GM21529 (cell line): ENCODE measurements at regions not wholly inside any gene's neighbourhood (a gene's known extent, or its start where the extent isn't known, plus 50 kb on each side); places are given as distances from the start of the nearest gene placed in this dataset.
"Not testable (repeated sequence)": the region's sequence is repeated elsewhere in the genome, so short reads cannot be mapped to it uniquely, and the experiment has no call there.

Source experiments
- ATAC-seq: cut with Tn5 transposase; IDR thresholded peaks from one replicate; pipeline ENCODE4 v1.9.1; 2021; ENCODE audit not compliant: unreplicated experiment

GRCh38 chr14:85883966-85884365 is 354.0 kb downstream of the FLRT2 start:
- no peak for ATAC-seq

- no peak for ATAC-seq
Observed at GRCh38 chr14:85883101-85883500, 353.2 kb downstream of the FLRT2 start.

GRCh38 chr14:85881935-85882334 is 352.0 kb downstream of the FLRT2 start:
- ATAC-seq = no peak

- ATAC-seq = no peak
Observed at GRCh38 chr14:85878874-85879273, 348.9 kb downstream of the FLRT2 start.

- no peak for ATAC-seq
Observed at GRCh38 chr14:85873006-85873405, 343.1 kb downstream of the FLRT2 start.

GRCh38 chr14:85867450-85867849 is 337.5 kb downstream of the FLRT2 start:
- no peak for ATAC-seq

DNA sequence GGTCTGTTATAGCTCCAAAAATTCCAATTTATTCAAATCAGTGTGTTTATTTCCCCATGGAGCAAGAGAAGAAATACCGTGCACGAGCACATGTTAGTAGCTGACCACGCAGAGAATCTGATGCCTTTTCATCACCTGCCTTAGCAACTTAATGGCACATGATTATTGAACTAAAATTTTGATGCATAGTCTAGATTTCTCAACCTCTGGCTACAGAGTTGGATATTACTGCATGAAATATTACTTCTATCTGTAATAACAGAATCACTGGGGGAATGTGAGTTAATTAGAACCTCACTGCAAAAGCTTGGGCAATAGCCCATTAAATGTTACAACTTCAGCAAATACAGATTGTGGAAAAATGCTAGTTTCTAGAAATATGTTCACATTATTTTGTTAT is 335.8 kb downstream of the FLRT2 start:
- ATAC-seq = no peak

GRCh38 chr14:85858634-85859033 is 328.7 kb downstream of the FLRT2 start:
- ATAC-seq = no peak

DNA sequence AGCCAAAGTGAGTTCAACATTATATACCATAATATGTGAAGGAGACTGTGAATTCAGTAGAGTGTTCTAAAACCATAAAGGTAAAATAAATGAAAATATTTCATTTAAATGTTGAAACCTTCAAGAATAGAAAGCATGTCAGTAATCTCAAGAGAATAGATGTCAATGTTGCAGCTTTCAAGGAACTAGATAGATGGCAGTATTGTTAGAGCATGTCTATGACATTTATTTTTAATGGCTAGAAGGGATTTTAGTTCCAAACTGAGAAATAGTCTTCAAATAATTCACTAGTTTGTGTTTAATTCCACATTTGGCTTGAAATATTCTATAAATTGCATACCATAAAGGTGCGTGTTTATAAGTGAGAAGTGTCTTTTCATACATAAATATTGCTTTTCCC is 326.5 kb downstream of the FLRT2 start:
- ATAC-seq = no peak

DNA sequence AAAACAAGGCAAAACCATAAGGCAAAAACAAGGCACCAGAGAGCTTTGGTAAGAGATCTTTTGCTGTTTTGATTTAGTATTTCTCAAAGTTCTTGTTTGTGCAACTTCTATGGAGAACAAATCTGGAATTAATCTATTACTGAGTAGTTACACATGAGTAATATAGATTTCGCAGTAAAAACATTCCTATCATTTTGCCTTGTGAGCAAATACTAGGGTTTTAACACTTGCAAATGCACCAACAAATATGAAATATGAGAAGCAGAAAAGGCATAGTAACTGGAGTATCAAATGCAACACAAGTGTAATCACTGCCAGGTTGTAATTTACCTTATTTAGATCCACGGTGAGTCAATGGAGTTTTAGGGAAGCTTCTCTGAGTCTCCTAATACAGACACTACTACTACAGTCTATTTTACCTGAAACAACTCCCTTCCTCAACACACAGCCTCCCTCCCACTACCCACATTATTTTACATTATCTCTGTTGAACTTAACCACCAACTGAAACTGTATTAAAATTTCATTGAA is 324.1 kb downstream of the FLRT2 start:
- no peak for ATAC-seq

DNA sequence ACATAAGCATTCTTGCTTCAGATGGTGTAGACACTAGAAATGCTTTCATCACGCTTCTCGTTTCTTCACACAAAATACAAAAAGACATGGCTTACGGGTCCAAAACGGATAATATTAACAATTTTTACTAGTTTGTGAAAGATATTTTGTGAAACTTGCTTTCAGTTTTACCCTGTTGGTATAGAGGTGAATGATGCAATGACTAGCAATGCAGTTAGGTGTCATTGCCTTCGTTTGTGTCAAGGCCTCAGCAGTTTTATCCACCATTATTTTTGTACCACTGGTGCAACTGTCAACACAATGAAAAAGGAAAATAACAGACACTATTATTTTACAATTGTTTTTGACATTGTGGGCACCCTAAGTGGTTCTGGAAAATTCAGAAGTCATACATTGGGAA is 323.0 kb downstream of the FLRT2 start:
- ATAC-seq = no peak

- not testable (repeated sequence) for ATAC-seq
Observed at GRCh38 chr14:85852123-85852522, 322.2 kb downstream of the FLRT2 start.

DNA sequence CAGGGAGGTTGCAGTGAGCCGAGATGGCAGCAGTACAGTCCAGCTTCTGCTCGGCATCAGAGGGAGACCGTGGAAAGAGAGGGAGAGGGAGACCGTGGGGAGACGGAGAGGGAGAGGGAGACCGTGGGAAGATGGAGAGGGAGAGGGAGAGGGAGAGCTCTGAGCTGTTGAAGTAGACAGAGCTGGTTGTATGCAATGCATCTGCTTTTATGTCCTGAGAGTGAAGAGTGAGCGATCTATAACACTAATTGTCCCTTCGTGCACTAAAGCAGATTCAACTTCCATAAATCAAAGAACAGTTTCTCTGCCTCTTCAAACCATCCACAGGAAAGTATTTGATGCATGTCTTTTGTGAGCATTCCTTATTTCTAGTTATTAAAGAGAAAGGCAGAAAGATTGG is 300.6 kb downstream of the FLRT2 start:
- not testable (repeated sequence) for ATAC-seq

DNA sequence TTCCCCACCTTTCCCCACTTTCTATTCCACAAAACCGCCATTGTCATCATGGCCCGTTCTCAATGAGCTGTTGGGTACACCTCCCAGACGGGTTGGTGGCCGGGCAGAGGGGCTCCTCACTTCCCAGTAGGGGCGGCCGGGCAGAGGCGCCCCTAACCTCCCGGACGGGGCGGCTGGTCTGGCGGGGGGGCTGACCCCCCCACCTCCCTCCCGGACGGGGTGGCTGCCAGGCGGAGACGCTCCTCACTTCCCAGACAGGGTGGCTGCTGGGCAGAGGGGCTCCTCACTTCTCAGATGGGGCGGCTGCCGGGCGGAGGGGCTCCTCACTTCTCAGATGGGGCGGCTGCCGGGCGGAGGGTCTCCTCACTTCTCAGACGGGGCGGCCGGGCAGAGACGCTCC is 299.7 kb downstream of the FLRT2 start:
- ATAC-seq = not testable (repeated sequence)

DNA sequence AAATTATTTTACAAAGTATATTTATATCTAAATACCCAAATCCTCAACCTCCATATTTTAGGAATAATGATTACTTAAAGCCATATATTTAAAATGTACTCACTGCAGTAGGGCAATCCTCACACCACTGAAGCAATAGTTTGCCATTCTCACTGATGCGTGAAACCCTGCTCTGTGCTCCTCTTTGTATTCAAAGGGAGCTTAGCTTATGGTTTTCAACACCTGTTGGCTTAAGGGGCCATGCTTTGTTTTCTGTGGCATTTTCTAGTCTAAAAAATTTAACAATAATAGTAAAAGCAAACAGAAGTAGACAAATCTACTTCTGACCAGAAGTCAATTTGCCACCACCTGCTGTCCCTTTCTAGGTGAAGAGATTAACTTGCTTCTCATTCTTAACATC is 294.6 kb downstream of the FLRT2 start:
- ATAC-seq = no peak

DNA sequence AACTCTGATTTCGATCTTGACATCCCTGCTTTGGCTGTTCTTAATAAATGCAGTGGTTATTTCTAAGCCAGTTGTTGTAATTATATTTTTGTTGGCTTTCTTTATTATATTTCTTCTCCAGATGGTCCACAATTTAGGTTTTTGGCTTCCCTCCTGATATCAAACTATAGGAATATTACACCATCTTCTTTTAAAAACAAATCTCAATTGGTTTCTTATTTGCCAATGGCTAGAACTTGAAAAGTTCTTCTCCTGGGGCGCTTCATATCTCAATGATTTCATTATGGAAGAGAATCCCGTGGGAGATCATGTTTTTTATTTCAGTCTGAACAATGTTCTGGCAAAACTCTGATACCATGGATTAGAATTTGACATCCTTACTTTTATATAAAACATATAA is 292.3 kb downstream of the FLRT2 start:
- ATAC-seq = no peak

DNA sequence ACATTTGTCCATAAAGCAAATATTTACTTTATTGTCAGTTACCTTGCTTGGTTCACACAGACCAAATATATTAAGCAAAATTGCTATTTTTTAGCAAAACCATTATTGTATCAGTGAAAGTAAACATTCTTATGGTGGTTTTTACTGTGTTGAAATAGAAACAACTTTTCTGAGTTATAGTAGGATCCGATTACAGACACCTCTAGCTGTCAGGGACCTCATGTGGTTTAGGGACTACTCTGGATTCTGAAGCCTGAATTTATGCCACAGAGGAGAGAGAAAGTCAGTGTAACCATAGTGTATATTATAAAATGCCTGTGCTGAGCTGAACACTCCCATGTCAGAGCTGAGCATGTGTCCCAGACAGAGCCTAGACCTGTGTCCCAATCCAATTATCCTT is 287.5 kb downstream of the FLRT2 start:
- no peak for ATAC-seq

- ATAC-seq = no peak
Observed at GRCh38 chr14:85813040-85813439, 283.1 kb downstream of the FLRT2 start.

DNA sequence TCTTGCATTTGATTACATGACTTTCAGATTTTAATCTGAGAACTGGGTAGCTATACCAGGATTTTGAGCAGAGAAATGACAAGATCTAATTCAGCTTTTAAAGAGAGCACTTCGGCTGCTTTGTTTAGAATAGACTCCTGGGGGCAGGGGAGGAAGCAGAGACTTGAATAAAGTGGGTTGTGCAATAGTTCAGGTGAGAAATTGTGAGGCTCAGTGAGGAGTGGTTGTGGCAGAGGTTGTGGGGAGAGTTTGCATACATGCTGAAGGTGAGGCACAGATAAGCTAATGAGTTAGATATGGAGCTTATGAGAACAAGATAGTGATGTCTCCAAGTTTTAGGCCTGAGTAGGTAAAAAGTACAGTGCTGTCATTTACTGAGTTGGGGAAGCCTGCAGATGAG is 281.4 kb downstream of the FLRT2 start:
- ATAC-seq = no peak

DNA sequence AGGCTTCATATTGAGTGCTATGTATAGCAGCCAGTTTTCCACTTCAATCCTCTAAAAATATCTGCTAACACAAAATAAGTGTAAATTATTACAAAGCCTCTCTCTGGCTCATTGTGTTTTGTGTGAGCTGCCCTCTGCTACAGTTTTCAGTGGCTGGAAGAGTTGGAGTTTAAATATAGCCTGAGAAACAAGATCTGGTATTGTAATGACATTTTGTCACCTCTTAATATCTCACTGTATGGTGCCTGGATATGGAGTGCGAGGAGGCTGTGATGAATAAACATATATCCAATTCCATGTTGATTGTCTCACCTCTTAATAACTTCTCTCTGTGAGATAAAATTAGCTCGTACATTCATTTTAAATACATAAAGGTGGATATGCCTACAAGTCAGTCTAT is 269.7 kb downstream of the FLRT2 start:
- no peak for ATAC-seq

DNA sequence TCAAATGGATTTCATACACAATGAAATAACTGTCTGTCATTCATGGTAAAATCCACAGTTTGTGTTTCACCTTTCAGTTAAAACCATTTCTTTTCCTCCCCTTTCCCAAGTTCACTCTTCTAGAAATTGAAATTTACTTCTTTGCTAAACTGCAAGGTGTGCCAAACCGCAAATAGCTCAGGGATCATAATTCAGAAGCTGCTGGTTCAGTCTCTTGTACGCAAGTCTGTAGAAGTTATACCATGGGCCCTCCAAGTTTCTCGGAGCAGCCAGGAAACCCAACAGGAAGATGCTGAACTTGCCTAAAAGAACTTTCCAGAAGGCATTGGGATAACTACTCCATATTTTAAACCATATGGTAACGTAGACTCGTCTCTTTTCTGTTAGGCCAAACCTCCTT is 268.9 kb downstream of the FLRT2 start:
- ATAC-seq = no peak

- no peak for ATAC-seq
Observed at GRCh38 chr14:85793533-85793932, 263.6 kb downstream of the FLRT2 start.

GRCh38 chr14:85789506-85789905 is 259.6 kb downstream of the FLRT2 start:
- no peak for ATAC-seq
